Prostate gland (tissue), 2 donors: ENCODE measurements at regions not wholly inside any gene's neighbourhood (a gene's known extent, or its start where the extent isn't known, plus 50 kb on each side); places are given as distances from the start of the nearest gene placed in this dataset.
"Not testable (repeated sequence)": the region's sequence is repeated elsewhere in the genome, so short reads cannot be mapped to it uniquely, and the experiment has no call there.

Experiments used
- DNase-seq: peaks from one replicate; pipeline ENCODE4 v3.0.0-alpha.2; 2019; ENCODE audit warnings: low spot score
- H3K27ac ChIP-seq, 2 donors: fragments of 200-600 bp; sonication (generic); 2 replicates each; pipeline ENCODE4 v1.5.1; 2017 to 2019
- H3K27me3 ChIP-seq: fragments of 200-600 bp; sonication (generic); replicated peaks from 2 replicates; pipeline ENCODE4 v1.5.1; 2019; ENCODE audit not compliant: insufficient read depth
- H3K36me3 ChIP-seq, 2 donors: fragments of 200-600 bp; sonication (generic); 1 replicate in 1 of 2; 2 replicates in 1 of 2; pipeline versions ENCODE4 v1.5.1 to v1.8.1; 2017 to 2019
- H3K4me1 ChIP-seq: fragments of 200-600 bp; sonication (generic); replicated peaks from 2 replicates; pipeline ENCODE4 v1.5.1; 2019
- H3K4me3 ChIP-seq, 2 donors: fragments of 200-600 bp; sonication (generic); 2 replicates each; pipeline ENCODE4 v1.5.1; 2017 to 2019
- H3K9me3 ChIP-seq: fragments of 200-600 bp; sonication (generic); 2 replicates; pipeline ENCODE4 v1.5.1; 2017
- CTCF ChIP-seq, 4 experiments: fragments of 200-600 bp in 2 of 4; fragments of 450-650 bp in 2 of 4; sonication (generic) in 2 of 4; IDR thresholded peaks; 1 replicate in 3 of 4; 2 replicates in 1 of 4; pipeline ENCODE4 v1.5.1; 2016 to 2019; ENCODE audit warnings: antibody characterized with exemption in 4 of 4, mild to moderate bottlenecking in 2 of 4, moderate library complexity in 2 of 4
- POLR2A ChIP-seq: fragments of 450-650 bp; IDR thresholded peaks from one replicate; pipeline ENCODE4 v1.6.1; 2016; ENCODE audit warnings: antibody characterized with exemption, mild to moderate bottlenecking
- POLR2AphosphoS5 ChIP-seq: sonication (generic); formaldehyde crosslinking; IDR thresholded peaks from one replicate; pipeline ENCODE4 v1.6.1; 2017; ENCODE audit warnings: antibody characterized with exemption
- WGBS: methylation state at CpG from one replicate; pipeline ENCODE4 v1.1.5; 2018; 5-methylcytosine and 5-hydroxymethylcytosine counted together
- intact Hi-C: fragments of 100-400 bp; cut with DNase I; formaldehyde crosslinking; loops from one replicate; pipeline ENCODE4 v1.14.2; 2022

- WGBS = 81% methylated on average over 3 of the region's 3 CpGs
- no peak overlapping the region for H3K4me3 ChIP-seq
- no peak for TF ChIP-seq POLR2A
- no peak for TF ChIP-seq CTCF (IDR thresholded peaks at IDR 0.05)
- no peak for TF ChIP-seq POLR2AphosphoS5
- no peaks in the 10 kb centered on the region for H3K36me3 ChIP-seq
- no peak for DNase-seq
- H3K9me3 ChIP-seq = no peaks in the 10 kb centered on the region
- intact Hi-C loops = no loop called here
- no peaks in the 10 kb centered on the region for H3K27me3 ChIP-seq
- H3K27ac ChIP-seq = no peak overlapping the region
- no peaks in the 10 kb centered on the region for H3K4me1 ChIP-seq
Observed at GRCh38 chr5:67897980-67898379, 317.6 kb upstream of the PIK3R1 start.

GRCh38 chr5:67897431-67897830 lies 318.1 kb upstream of the PIK3R1 start:
- TF ChIP-seq POLR2A (no peak), POLR2AphosphoS5 (no peak), CTCF (IDR thresholded peaks at IDR 0.05) (no peak)
- H3K9me3 ChIP-seq = no peaks in the 10 kb centered on the region
- WGBS = 38% methylated on average over 3 of the region's 3 CpGs
- H3K4me3 ChIP-seq = no peak overlapping the region
- H3K27ac ChIP-seq = no peak overlapping the region
- no peak for DNase-seq
- no peaks in the 10 kb centered on the region for H3K27me3 ChIP-seq
- H3K36me3 ChIP-seq = no peaks in the 10 kb centered on the region
- intact Hi-C loops = no loop called here
- H3K4me1 ChIP-seq = no peaks in the 10 kb centered on the region

GRCh38 chr5:67896930-67897313 lies 318.6 kb upstream of the PIK3R1 start:
- H3K4me1 ChIP-seq = no peaks in the 10 kb centered on the region
- DNase-seq = no peak
- H3K36me3 ChIP-seq = no peaks in the 10 kb centered on the region
- no peaks in the 10 kb centered on the region for H3K9me3 ChIP-seq
- H3K4me3 ChIP-seq = no peak overlapping the region
- H3K27me3 ChIP-seq = no peaks in the 10 kb centered on the region
- 50% methylated on average over 2 of the region's 2 CpGs for WGBS
- TF ChIP-seq CTCF (IDR thresholded peaks at IDR 0.05) = no peak
- TF ChIP-seq POLR2AphosphoS5 = no peak
- TF ChIP-seq POLR2A = no peak
- H3K27ac ChIP-seq = no peak overlapping the region
- intact Hi-C loops = no loop called here

- no peak overlapping the region for H3K27ac ChIP-seq
Observed at GRCh38 chr5:67896311-67896929, 319.1 kb upstream of the PIK3R1 start.

GRCh38 chr5:67889870-67890269 lies 325.7 kb upstream of the PIK3R1 start:
- 78% methylated on average over 11 of the region's 15 CpGs for WGBS
- H3K27me3 ChIP-seq, H3K4me1 ChIP-seq, H3K4me3 ChIP-seq, H3K36me3 ChIP-seq, H3K27ac ChIP-seq, DNase-seq, intact Hi-C loops, H3K9me3 ChIP-seq: not testable (repeated sequence)

More at GRCh38 chr5:67896311-67896929, 319.1 kb upstream of the PIK3R1 start:
- no peaks in the 10 kb centered on the region for H3K36me3 ChIP-seq
- H3K4me1 ChIP-seq = no peaks in the 10 kb centered on the region
- intact Hi-C loops = no loop called here
- DNase-seq = no peak
- H3K27me3 ChIP-seq = no peaks in the 10 kb centered on the region
- no peak overlapping the region for H3K4me3 ChIP-seq
- H3K9me3 ChIP-seq = no peaks in the 10 kb centered on the region
- no peak for TF ChIP-seq POLR2A
- TF ChIP-seq CTCF (IDR thresholded peaks at IDR 0.05) = no peak
- no peak for TF ChIP-seq POLR2AphosphoS5
- 87% methylated on average over 3 of the region's 3 CpGs for WGBS
